Muscle of leg (tissue), 3 donors: ENCODE measurements at regions not wholly inside any gene's neighbourhood (a gene's known extent, or its start where the extent isn't known, plus 50 kb on each side); places are given as distances from the start of the nearest gene placed in this dataset.
A peak's percentile ranks its signal among the peaks of the same experiment; 100 is the strongest.

Source experiments
- DNase-seq: peaks from one replicate; pipeline ENCODE4 v3.0.0; 2013
- H3K27ac ChIP-seq: one replicate; pipeline ENCODE4 v1.5.1; 2013; ENCODE audit warnings: mild to moderate bottlenecking, low read length, control low read depth
- H3K27me3 ChIP-seq: one replicate; pipeline ENCODE4 v1.6.1; 2013; ENCODE audit warnings: low read length; ENCODE audit not compliant: control insufficient read depth, insufficient read depth
- H3K36me3 ChIP-seq: one replicate; pipeline ENCODE4 v1.6.1; 2013; ENCODE audit warnings: low read length; ENCODE audit not compliant: control insufficient read depth, insufficient read depth
- H3K4me1 ChIP-seq: one replicate; pipeline ENCODE4 v1.6.1; 2013; ENCODE audit warnings: low read length; ENCODE audit not compliant: control insufficient read depth, insufficient read depth
- H3K4me3 ChIP-seq: one replicate; pipeline ENCODE4 v1.5.1; 2013; ENCODE audit warnings: low read length, control low read depth
- H3K9me3 ChIP-seq: replicated peaks from 2 replicates; pipeline ENCODE4 v1.6.1; 2013; ENCODE audit warnings: low read depth, low read length; ENCODE audit not compliant: control insufficient read depth
- WGBS: methylation state at CpG from one replicate; pipeline ENCODE4 v1.1.5; 2013; ENCODE audit warnings: missing lambda C conversion rate; ENCODE audit not compliant: insufficient coverage; 5-methylcytosine and 5-hydroxymethylcytosine counted together

DNA sequence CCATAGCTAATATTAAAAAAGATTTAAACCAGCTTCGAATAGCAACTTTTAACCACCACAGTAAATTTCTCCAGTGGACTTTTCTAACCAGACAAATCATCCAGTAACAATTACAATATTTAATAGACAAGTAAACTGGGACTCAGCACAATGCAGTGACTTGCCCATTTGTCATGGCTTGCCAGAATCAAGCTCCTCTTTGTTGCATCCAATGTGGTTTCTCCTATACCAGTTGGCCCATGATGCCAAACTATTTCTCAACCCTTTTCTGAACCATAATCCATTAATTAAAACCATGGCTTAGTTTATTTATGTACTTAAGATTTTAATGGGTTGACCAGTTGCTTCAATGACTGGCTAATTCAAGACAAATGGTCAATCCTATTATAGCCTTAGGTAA, 64.4 kb downstream of the DIO2 start:
- no peak for DNase-seq
- no peaks in the 10 kb centered on the region for H3K36me3 ChIP-seq
- no peak overlapping the region for H3K27ac ChIP-seq
- WGBS: no CpG with 5 or more reads among the region's 1 CpG
- H3K9me3 ChIP-seq: no peaks in the 10 kb centered on the region
- H3K27me3 ChIP-seq: no peaks in the 10 kb centered on the region
- H3K4me3 ChIP-seq: no peak overlapping the region
- H3K4me1 ChIP-seq: no peaks in the 10 kb centered on the region

DNA sequence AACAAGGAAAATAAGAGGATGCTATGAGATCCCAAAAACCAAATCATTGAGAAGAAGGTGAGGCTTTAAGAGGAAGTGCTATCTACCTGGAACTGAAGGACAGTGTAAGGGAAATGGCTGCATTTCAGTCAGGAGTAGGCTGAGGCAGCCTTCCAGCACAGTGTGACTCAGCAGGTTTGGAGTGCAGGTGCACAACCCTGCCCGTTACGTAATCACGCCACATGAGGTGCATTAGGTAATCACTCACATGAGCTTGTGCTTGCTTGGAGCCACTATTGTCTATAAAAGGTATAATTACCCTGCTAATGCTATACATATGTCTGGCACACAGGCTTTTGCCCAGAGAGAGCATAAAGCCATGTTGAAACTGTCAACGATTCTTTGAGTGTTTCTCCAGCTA, 74.9 kb downstream of the DIO2 start:
- no peak for DNase-seq
- Histone ChIP-seq H3K4me3 (no peak overlapping the region), H3K4me1 (no peaks in the 10 kb centered on the region), H3K27me3 (no peaks in the 10 kb centered on the region), H3K9me3 (peaks cover 7% of the 10 kb centered on the region), H3K27ac (no peak overlapping the region), H3K36me3 (no peaks in the 10 kb centered on the region)
- WGBS: 100% methylated on average over 1 of the region's 4 CpGs

DNA sequence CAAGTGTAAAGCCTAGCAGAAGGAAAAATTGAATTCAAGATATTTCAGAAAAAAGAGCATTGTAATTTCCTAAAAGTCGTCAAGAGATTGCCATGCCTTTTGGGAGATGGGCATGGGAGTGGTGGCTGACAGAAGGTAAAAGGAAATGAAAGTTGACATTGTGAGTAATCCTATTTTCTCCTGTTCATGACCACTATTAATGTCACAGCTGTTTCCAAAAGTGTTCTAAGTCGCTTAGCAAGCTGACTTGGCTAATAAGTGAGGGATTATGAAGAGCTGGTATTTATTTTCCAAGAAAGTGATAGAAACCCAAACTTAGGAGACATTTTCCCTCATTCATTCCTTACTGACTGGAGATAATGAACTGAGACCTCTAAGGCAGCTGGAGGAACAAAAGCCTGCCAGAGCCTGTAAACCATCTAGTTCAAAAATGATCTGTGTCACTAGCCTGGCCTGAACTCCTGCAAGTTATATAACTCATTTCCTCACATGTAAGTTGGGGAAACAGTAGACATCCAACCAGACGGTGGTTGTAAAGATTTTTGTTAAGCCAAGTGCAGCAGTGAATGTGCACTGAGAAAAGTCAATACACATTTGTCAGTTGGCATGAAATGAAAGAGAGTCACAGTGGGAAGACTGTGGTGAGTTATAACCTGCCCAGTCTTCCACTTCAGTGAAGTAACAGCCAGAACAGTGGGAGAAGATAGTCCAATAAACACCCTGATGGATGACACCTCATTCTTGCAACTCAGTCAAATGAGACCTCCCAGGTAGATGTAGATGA, 75.8 kb downstream of the DIO2 start:
- DNase-seq: peak; percentile 8
- Histone ChIP-seq H3K27me3 (no peaks in the 10 kb centered on the region), H3K4me3 (no peak overlapping the region), H3K4me1 (no peaks in the 10 kb centered on the region), H3K36me3 (no peaks in the 10 kb centered on the region), H3K27ac (no peak overlapping the region), H3K9me3 (peaks cover 7% of the 10 kb centered on the region)
- WGBS: 80% methylated on average over 1 of the region's 3 CpGs

DNA sequence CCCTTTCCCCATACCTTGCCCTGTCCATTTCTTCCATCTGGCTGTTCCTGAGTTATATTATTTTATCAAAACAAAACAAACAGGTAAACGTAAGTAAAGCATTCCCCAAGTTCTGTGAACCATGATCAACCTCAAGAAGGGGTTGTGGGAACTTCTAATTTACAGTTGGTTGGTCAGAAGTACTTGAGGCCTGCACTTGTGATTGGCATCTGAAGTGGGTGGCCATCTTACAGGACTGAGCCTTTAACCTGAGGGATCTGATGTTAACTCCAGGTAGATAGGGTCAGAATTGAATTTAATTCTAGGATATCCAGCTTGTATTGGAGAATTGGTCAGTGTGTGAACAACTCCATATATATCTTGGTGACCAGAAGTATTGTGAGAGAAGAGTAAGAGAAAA, 77.0 kb downstream of the DIO2 start:
- DNase-seq: no peak
- Histone ChIP-seq H3K27me3 (no peaks in the 10 kb centered on the region), H3K4me3 (no peak overlapping the region), H3K27ac (no peak overlapping the region), H3K9me3 (peaks cover 7% of the 10 kb centered on the region), H3K4me1 (no peaks in the 10 kb centered on the region), H3K36me3 (no peaks in the 10 kb centered on the region)
- WGBS: no CpG with 5 or more reads among the region's 1 CpG

DNA sequence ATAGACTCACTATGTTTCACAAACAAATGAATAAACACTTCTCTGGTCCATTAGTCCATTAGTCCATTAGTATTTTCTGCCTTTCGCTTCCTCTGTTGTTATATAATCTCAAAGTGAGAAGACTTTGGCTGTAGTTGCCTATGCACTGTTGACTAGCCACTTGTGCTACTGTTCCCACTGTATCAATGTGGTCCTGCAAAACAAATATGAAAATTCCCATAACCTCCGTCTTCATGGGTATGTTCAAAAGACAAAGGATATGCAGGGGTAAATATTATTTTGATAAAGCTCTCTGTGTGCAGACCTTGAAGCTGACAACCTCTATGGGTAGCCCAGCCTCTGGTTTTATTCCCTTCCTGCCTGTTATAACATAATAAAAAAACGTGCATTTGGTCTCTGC, 77.8 kb downstream of the DIO2 start:
- H3K36me3 ChIP-seq: no peaks in the 10 kb centered on the region
- H3K27ac ChIP-seq: no peak overlapping the region
- WGBS: no CpG with 5 or more reads among the region's 3 CpGs
- H3K4me1 ChIP-seq: no peaks in the 10 kb centered on the region
- no peaks in the 10 kb centered on the region for H3K27me3 ChIP-seq
- DNase-seq: no peak
- H3K4me3 ChIP-seq: no peak overlapping the region
- H3K9me3 ChIP-seq: peaks cover 7% of the 10 kb centered on the region

DNA sequence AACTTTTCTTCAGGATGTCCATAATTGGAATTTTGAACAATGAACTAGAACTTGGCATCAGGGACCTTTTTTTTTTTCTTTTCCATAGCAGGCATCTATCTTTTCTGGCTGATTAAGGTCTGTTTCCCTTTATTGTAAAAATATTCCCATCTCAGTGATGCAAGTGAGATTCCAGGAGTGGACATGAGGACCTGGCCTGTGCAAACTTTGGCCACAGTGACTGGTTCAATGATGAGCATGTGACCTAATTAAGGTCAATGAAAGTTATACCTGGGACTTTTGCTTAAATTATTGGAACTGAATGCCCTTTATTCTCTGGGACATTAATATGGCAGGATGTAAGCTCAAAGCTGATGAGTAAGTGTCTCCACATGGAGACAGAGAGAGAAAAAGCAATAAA, 83.8 kb downstream of the DIO2 start:
- Histone ChIP-seq H3K36me3 (no peaks in the 10 kb centered on the region), H3K27me3 (no peaks in the 10 kb centered on the region), H3K4me3 (no peak overlapping the region), H3K9me3 (peaks cover 8% of the 10 kb centered on the region), H3K4me1 (no peaks in the 10 kb centered on the region), H3K27ac (no peak overlapping the region)
- DNase-seq: no peak

DNA sequence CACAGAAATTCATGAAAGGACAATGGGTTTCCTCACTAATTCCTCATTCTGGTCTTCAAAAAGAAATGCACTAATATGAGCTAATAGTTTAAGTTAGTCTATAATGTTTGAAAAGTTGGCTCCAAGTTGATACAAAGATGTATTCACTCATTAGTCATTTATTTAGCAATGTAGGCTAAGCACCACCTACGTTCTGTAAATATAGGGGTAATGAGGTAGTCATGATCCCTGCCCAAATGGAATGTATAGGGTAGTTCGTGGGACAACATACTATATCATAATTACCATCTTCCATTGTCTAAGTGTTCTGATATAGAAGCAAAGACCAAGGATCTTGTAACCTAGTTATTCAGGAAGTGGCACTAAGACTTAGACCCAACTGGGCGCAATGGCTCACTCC, 86.5 kb downstream of the DIO2 start:
- H3K27me3 ChIP-seq: no peaks in the 10 kb centered on the region
- H3K9me3 ChIP-seq: peaks cover 8% of the 10 kb centered on the region
- no CpG with 5 or more reads among the region's 3 CpGs for WGBS
- no peak for DNase-seq
- H3K4me3 ChIP-seq: no peak overlapping the region
- H3K4me1 ChIP-seq: no peaks in the 10 kb centered on the region
- no peak overlapping the region for H3K27ac ChIP-seq
- H3K36me3 ChIP-seq: no peaks in the 10 kb centered on the region

DNA sequence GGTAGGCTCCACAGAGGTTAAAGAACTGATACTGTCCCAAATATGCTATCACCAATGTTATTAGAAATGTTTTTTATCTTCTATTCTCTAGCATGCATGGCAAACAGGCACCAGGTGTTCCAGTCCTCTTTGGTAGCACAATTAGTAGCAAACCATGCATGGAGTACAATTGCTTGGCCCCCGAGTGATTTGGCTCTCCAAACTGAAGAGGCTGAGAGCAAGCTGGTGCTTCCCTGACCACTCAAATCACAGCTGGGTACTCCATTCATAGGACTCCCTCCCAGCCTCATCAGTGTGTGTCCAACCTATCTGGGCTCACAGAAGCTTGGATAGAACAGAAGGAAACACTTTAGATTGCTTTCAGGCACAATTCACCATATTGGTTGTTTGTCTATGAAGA, 93.4 kb downstream of the DIO2 start:
- no peaks in the 10 kb centered on the region for H3K27me3 ChIP-seq
- H3K27ac ChIP-seq: no peak overlapping the region
- H3K4me1 ChIP-seq: no peaks in the 10 kb centered on the region
- 86% methylated on average over 1 of the region's 1 CpG for WGBS
- no peaks in the 10 kb centered on the region for H3K9me3 ChIP-seq
- H3K36me3 ChIP-seq: no peaks in the 10 kb centered on the region
- DNase-seq: no peak
- no peak overlapping the region for H3K4me3 ChIP-seq

DNA sequence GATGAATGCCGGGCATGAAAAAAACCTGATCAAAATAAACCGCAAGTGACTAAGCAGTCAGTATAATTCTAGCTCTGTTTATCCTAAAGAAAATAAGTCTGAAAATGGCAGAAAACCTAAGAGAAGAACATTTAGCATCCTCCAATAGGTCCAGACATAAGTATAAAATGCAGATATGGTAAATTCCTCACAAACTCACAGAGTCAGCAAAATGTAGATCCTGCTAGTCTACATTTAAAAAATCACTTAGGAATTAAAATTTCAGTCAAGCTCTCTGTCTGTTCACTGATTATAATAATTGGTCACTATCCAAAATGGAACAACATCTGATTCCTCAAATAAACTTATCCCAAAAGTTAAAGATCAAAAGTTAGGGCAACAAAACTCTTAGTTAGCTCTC, 95.1 kb downstream of the DIO2 start:
- Histone ChIP-seq H3K27ac (no peak overlapping the region), H3K9me3 (no peaks in the 10 kb centered on the region)

DNA sequence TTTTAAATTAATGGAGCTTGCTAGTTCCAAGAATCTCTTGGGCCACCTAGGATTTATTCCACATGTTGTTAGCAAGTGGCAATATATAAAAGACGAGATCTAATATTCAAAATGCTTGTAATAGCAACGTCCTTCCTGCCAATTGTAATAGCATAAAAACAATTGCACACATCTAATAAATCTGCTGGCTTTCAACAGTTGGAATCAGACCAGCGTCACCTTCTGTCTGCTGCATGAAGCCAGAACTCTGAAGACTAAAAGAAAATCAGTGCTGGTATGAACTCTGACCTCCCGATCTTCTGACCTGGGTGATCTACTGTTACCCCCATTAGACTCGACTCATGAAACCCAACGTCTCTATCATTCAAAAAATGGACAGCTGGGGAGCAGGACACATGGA, 100.6 kb downstream of the DIO2 start:
- Histone ChIP-seq H3K27ac (no peak overlapping the region), H3K27me3 (no peaks in the 10 kb centered on the region), H3K9me3 (no peaks in the 10 kb centered on the region), H3K4me1 (no peaks in the 10 kb centered on the region), H3K36me3 (no peaks in the 10 kb centered on the region), H3K4me3 (no peak overlapping the region)
- no peak for DNase-seq
- 17% methylated on average over 1 of the region's 6 CpGs for WGBS

More for the DNA sequence above, 95.1 kb downstream of the DIO2 start:
- Histone ChIP-seq H3K27me3 (no peaks in the 10 kb centered on the region), H3K36me3 (no peaks in the 10 kb centered on the region), H3K4me3 (no peak overlapping the region), H3K4me1 (no peaks in the 10 kb centered on the region)
- no CpG with 5 or more reads among the region's 2 CpGs for WGBS
- DNase-seq: no peak

DNA sequence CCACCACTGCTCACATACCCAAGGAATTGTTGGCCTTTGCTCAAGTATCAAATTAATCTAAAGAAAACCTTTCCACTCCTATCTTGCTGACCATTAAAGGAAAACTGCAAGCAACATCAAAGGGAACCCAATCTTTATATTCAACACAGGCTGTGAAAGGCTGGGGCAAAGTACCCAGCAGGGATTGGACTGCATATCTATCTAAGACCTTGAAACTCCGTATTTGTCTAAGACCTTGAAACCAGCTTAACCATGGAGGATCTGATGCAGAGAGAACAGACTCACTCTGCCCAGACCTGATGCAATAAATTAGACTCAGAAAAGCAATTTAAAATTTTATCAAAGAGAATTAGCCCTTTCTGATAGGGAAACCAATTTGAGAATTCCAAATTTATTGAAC, 102.2 kb downstream of the DIO2 start:
- 100% methylated on average over 1 of the region's 1 CpG for WGBS
- H3K4me3 ChIP-seq: no peak overlapping the region
- H3K27ac ChIP-seq: no peak overlapping the region
- no peaks in the 10 kb centered on the region for H3K9me3 ChIP-seq
- no peaks in the 10 kb centered on the region for H3K36me3 ChIP-seq
- DNase-seq: no peak
- H3K4me1 ChIP-seq: no peaks in the 10 kb centered on the region
- H3K27me3 ChIP-seq: no peaks in the 10 kb centered on the region
